ENCODE measurements at regions not wholly inside any gene's neighbourhood (a gene's known extent, or its start where the extent isn't known, plus 50 kb on each side); places are given as distances from the start of the nearest gene placed in this dataset.
"Not testable (repeated sequence)": the region's sequence is repeated elsewhere in the genome, so short reads cannot be mapped to it uniquely, and the experiment has no call there.

DNA sequence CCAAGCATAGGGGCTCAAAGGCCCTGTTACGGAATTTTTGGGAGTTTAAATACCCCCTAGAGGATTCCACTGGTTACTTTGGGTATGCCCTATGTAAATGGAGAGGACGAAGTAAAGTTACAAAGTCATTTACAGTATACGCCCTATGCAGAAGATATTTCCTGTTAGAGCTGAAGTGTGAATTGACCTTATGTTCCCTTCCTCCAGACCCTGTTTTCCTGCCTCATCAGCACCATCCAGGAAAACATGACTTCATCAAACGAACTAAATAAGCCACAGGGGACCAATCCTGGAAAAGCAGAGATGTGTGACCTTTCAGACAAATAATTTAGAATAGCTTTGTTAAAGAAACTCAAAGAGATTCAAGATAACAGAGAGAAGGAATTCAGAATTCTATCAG is 177.4 kb downstream of the SQOR start:
- DNase-seq, result no peak

DNA sequence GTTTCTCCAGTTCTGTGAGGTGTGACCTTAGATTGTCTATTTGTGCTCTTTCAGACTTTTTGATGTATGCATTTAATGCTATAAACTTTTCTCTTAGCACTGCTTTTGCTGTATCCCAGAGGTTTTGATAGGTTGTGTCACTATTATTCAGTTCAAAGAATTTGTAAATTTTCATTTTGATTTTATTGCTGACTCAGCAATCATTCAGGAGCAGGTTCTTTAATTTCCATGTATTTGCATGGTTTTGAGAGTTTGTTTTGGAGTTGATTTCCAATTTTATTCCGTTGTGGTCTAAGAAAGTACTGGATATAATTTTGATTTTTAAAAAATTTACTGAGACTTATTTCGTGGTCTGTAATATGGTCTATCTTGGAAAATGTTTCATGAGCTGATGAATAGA is 182.7 kb downstream of the SQOR start:
- DNase-seq, result not testable (repeated sequence)

- no peak for DNase-seq
These were observed 186.6 kb downstream of the SQOR start for GRCh38 chr15:45821390-45821789.

- DNase-seq, result not testable (repeated sequence)
These were observed 188.1 kb downstream of the SQOR start for GRCh38 chr15:45822968-45823367.

GRCh38 chr15:45827275-45827674 is 192.4 kb downstream of the SQOR start:
- DNase-seq, result no peak

GRCh38 chr15:45827766-45828165 is 192.9 kb downstream of the SQOR start:
- no peak for DNase-seq

GRCh38 chr15:45829336-45830153 is 194.7 kb downstream of the SQOR start:
- DNase-seq, result no peak

GRCh38 chr15:45831787-45832186 is 197.0 kb downstream of the SQOR start:
- no peak for DNase-seq

DNA sequence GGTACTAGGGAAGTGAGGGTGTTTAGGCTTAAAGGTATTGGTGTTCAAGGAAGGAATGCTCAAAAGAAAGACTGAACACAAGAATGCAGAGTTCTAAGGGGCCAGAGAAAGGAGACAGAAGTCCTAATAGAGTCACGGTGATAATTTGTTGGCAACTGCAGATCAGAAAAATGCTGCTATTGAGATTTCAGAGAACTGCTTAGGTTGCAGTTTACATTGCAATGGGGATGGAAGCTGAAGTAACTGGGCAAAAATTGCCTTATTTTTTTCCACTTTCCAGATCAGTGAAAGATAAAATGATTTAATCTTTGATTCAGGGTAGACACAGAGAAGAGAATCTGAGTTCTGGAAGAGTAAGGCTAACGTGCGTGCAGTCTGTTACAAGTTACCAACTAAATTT is 199.8 kb downstream of the SQOR start:
- DNase-seq, result no peak

GRCh38 chr15:45842151-45842550 is 207.3 kb downstream of the SQOR start:
- no peak for DNase-seq

DNA sequence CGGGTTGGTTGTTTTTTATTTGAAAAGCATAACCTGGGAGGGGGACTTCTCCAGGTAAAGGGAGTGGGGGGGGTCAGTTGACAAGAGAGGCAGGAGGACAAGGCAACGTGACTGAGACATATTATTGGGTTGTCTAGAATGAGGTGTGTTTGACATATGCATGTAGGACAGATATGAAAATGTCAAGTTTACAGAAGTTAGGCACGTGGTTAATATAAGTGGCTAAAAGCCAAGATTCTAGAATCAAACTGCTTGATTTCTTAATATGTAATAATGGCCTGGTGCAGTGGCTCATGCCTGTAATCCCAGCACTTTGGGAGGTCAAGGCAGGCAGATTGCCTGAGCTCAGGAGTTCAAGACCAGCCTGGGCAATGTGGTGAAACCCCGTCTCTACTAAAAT is 212.8 kb downstream of the SQOR start:
- DNase-seq, result no peak

- DNase-seq, result no peak
These were observed 214.3 kb downstream of the SQOR start for GRCh38 chr15:45849136-45849535.

- DNase-seq, result no peak
These were observed 219.8 kb downstream of the SQOR start for GRCh38 chr15:45854455-45855202.

GRCh38 chr15:45855210-45855906 is 220.5 kb downstream of the SQOR start:
- DNase-seq, result no peak

GRCh38 chr15:45855907-45856579 is 221.2 kb downstream of the SQOR start:
- no peak for DNase-seq

DNA sequence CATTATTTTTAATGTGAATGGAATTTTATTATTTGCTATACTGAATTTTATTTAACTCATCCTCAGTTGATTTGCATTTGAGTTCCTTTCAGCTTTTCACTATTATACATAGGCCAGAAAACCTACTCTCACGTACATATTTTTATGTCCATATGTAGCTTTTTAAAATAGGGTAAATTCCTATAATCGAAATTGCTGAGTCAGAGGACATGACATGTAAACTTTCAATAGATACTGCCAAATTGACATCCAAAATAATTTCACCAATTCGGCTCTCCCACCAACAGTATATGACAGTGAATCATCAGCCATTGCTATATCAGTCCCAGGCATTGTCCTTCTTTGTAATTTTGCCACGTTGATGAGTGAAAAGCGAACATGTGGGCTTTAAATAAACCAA is 222.5 kb downstream of the SQOR start:
- no peak for DNase-seq

DNA sequence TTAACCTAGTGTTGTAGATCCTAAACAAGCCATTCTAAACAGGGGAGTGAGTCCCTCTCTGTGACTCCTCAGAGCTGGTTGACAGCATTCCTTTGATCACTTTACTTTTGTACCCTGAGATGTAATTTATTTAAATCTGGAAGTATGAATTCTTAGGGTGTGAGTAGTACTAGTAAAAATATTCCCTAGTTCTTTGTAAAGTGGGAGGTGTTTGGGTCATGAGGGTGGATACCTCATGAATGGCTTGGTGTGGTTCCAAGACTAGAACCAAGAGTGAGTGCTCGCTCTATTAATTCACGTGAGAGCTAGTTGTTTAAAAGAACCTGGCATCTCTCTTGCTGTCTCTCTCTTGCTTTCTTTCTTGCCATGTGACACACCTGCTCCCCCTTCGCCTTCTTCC is 223.7 kb downstream of the SQOR start:
- DNase-seq, result no peak

DNA sequence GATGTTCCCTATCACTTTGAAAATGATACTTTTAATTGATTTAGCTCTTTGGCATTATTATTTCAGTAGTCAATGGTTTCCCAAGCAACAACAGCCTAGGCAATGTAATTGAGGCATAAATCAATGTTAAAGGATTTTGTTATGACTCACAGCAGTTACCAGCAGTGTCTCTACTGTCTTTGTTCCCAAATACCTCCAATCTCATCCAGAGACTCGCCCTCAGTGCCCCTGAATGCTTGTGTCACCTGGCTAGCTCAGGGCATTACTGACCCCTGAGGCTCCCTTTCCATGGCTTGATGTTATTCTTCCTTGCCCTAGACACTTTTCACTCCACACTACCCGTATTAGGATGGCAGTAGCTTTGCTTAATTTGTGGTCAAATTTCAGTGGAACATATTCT is 227.2 kb downstream of the SQOR start:
- DNase-seq, result no peak

GRCh38 chr15:45863881-45864580 is 229.2 kb downstream of the SQOR start:
- DNase-seq, result no peak

DNA sequence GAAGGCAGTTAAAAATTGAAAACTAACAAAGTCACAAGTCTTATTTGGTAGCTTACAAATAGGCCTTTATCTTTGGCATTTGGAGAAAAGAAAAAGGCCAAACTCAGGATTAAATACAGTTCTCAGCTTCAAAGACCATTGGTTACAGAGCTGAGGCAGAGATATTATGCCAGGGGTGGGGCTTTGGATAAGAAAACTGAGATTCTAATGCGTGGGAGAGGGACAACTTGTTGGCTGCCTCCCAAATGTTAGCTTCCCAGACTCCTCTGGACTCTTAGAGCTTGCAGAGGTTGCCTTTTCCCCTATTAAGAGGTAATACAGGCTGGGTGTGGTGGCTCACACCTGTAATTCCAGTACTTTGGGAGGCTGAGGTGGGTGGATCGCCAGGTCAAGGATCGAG is 231.8 kb downstream of the SQOR start:
- DNase-seq, result no peak

DNA sequence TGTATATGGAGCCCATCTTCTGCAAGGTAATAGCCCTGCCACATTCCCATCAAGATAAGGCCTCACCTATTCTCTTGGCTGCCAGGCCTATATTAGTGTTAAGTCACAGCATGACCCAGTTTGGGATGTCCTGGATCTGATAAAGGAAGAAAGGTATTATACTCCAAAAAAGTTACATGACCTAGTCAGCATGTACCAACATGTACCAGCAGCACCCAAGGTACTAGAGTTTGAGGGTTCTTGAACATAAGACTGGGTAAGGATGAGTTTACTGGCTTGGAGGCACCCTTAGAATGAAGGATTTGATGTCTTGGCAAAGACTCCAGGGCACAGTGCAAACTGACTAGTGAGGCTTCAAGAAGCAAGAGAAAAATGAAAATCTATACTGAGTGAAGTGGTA is 232.5 kb downstream of the SQOR start:
- DNase-seq, result no peak

GRCh38 chr15:45868109-45868691 is 233.4 kb downstream of the SQOR start:
- no peak for DNase-seq

All from activated CD4-positive, alpha-beta T cell treated with anti-CD3 and anti-CD28 coated beads for 1 hour (primary cell).